ENCODE measurements at regions not wholly inside any gene's neighbourhood (a gene's known extent, or its start where the extent isn't known, plus 50 kb on each side); places are given as distances from the start of the nearest gene placed in this dataset.

DNA sequence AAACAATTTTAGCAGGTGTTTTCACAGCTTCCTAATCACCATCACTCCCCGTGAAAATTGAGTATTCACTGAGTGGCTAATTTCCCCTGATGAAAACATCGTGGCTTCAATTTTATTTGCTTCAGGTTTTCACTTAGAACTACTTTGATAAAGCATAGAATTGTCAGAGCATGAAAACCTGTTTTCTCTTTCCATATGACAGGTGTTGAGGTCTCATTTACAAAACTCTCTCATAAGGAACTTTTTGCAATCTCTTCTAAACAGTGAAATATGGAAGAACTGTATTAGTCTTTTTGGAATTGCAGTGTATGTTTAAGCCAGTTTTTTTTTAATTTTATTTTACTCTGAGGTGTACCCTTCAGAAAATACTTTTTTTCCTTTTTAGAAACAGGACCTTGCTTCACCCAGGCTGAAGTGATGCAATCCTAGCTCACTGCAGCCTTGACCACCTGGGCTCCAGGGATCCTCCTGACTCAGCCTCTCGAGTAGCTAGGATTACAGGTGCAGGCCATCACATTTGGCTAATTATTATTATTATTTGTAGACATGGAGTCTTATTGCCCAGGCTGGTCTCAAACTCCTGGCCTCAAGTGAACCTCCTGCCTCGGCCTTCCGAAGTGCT lies 111.2 kb upstream of the RAPGEF2 start:
- H3K9ac ChIP-seq (ENCODE audit: low read length): no peak overlapping the region
- H3K4me1 ChIP-seq (ENCODE audit: insufficient read depth, low read length): peaks cover 5% of the 10 kb centered on the region
- no peaks in the 10 kb centered on the region for H3K9me3 ChIP-seq (ENCODE audit: low read length)
- no peak overlapping the region for H3K27ac ChIP-seq (ENCODE audit: low read depth, low read length)
- H3K4me3 ChIP-seq (ENCODE audit: low read depth in 1 of 2, low read length in 2 of 2): no peak overlapping the region
- no peaks in the 10 kb centered on the region for H3K27me3 ChIP-seq (ENCODE audit: control insufficient read depth in 1 of 2, insufficient read depth in 2 of 2, low read length in 2 of 2)
- H3K36me3 ChIP-seq (ENCODE audit: insufficient read depth, low read length): no peaks in the 10 kb centered on the region

DNA sequence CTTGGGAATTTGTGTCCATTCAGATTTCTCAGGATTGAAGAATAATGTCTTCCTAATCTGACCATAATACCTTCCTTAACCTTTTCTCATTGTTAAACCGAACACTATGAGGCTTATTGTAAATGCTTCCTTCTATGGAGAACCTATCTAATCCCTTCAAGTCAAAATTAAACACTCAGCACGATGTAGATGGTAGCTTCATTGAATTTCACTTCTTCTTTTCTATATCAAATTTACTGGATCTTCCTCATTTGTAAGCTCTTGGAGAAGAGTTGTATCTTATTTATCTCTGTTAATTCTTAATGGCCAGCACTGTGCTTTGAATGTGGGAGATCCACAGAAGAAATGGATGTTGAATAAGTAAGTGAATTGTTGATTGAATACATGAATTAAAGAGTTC lies 109.0 kb upstream of the RAPGEF2 start:
- Histone ChIP-seq H3K36me3 (ENCODE audit: insufficient read depth, low read length) (no peaks in the 10 kb centered on the region), H3K4me3 (ENCODE audit: low read depth in 1 of 2, low read length in 2 of 2) (no peak overlapping the region), H3K9me3 (ENCODE audit: low read length) (no peaks in the 10 kb centered on the region), H3K27ac (ENCODE audit: low read depth, low read length) (no peak overlapping the region), H3K4me1 (ENCODE audit: insufficient read depth, low read length) (peaks cover 11% of the 10 kb centered on the region), H3K27me3 (ENCODE audit: control insufficient read depth in 1 of 2, insufficient read depth in 2 of 2, low read length in 2 of 2) (no peaks in the 10 kb centered on the region), H3K9ac (ENCODE audit: low read length) (no peak overlapping the region)

DNA sequence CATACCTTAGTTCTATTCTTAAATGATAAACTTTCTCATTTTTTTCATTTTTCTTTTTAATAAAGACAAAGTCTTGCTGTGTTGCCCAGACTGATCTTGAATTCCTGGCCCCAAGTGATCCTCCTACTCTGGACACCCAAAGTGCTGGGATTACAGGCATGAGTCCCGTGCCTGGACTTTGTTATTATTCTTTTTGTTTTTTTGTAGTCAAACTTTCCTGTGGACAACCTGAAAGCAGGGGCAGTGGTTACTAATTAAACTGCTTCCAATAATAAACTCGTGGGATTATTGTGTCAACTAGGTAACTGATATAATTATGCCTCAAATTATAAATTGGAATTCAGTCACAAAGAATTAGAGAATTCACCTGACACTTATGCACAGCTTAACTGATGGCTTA lies 107.8 kb upstream of the RAPGEF2 start:
- no peak overlapping the region for H3K9ac ChIP-seq (ENCODE audit: low read length)

DNA sequence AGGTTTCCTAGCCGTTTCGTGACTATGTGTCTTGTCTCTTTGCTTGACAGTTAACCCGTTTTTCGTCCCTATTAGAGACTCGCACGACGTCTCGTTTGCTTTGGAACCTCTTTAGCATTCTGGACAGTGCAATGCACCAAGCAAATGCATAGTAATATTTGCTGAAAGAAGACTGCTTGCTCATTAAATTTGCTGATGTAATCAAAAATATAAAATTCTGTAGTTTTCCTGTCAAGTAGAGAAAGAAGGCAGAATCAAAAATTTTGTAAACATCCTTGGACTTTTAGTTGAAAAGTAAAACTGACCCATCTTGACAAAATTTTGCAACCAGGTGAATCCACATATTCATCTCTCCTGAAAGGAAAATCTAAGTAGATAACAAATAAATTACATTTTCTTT lies 106.9 kb upstream of the RAPGEF2 start:
- Histone ChIP-seq H3K4me3 (ENCODE audit: low read depth in 1 of 2, low read length in 2 of 2) (no peak overlapping the region), H3K9ac (ENCODE audit: low read length) (no peak overlapping the region), H3K27me3 (ENCODE audit: control insufficient read depth in 1 of 2, insufficient read depth in 2 of 2, low read length in 2 of 2) (no peaks in the 10 kb centered on the region), H3K9me3 (ENCODE audit: low read length) (no peaks in the 10 kb centered on the region), H3K27ac (ENCODE audit: low read depth, low read length) (no peak overlapping the region), H3K36me3 (ENCODE audit: insufficient read depth, low read length) (no peaks in the 10 kb centered on the region), H3K4me1 (ENCODE audit: insufficient read depth, low read length) (peaks cover 11% of the 10 kb centered on the region)

More for the DNA sequence above, 107.8 kb upstream of the RAPGEF2 start:
- Histone ChIP-seq H3K9me3 (ENCODE audit: low read length) (no peaks in the 10 kb centered on the region), H3K27me3 (ENCODE audit: control insufficient read depth in 1 of 2, insufficient read depth in 2 of 2, low read length in 2 of 2) (no peaks in the 10 kb centered on the region), H3K36me3 (ENCODE audit: insufficient read depth, low read length) (no peaks in the 10 kb centered on the region), H3K27ac (ENCODE audit: low read depth, low read length) (no peak overlapping the region), H3K4me1 (ENCODE audit: insufficient read depth, low read length) (peaks cover 11% of the 10 kb centered on the region), H3K4me3 (ENCODE audit: low read depth in 1 of 2, low read length in 2 of 2) (no peak overlapping the region)

DNA sequence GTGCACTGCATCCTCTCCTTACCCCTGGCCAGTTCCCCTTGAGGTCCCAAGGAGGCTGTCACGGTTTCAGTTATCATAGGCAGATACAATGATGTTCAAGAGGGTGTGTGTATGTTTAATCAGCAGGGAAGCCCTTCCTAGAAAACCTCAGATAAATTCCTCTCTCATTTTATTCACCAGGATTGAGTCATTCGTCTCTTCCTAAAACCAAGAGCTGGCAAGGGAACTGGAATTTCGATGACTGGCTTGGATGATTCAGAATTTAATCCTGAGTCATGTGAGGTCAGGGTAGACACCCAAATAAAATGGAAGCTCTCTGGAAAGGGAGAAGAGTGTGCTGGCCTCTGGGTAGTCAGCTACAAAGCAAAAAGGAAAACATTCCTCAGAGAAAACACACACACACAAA lies 106.2 kb upstream of the RAPGEF2 start:
- Histone ChIP-seq H3K4me3 (ENCODE audit: low read depth in 1 of 2, low read length in 2 of 2) (no peak overlapping the region), H3K36me3 (ENCODE audit: insufficient read depth, low read length) (no peaks in the 10 kb centered on the region), H3K4me1 (ENCODE audit: insufficient read depth, low read length) (peaks cover 11% of the 10 kb centered on the region), H3K27ac (ENCODE audit: low read depth, low read length) (no peak overlapping the region), H3K9ac (ENCODE audit: low read length) (no peak overlapping the region), H3K9me3 (ENCODE audit: low read length) (no peaks in the 10 kb centered on the region), H3K27me3 (ENCODE audit: control insufficient read depth in 1 of 2, insufficient read depth in 2 of 2, low read length in 2 of 2) (no peaks in the 10 kb centered on the region)

DNA sequence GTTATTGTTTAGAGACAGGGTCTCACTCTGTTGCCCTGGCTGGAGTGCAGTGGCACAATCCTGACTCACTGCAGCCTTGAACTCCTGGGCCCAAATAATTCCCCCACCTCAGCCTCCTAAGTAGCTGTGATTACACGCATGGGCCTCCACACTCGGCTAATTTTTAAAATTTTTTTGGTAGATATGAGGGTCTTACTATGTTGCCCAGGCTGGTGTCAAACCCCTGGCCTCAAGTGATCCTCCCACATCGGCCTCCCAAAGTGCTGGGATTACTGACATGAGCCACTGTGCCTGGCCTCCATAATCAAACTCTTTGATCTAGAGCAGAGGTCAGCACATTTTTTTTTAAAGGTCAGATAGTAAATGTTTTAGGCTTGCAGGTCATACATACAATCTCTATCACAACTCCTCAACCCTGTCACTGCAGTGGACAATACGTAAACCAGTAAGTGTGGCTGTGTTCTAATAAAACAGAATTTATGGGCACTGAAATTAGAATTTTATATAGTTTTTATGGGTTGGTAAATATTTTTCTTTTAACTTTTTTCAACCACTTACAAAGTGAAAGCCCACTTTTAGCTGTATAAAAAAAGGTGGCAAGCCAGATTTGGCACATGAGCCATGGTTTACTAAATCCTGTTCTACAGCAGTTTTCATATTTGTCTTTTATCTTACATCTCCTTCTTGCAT lies 105.1 kb upstream of the RAPGEF2 start:
- Histone ChIP-seq H3K36me3 (ENCODE audit: insufficient read depth, low read length) (no peaks in the 10 kb centered on the region), H3K4me3 (ENCODE audit: low read depth in 1 of 2, low read length in 2 of 2) (no peak overlapping the region), H3K27me3 (ENCODE audit: control insufficient read depth in 1 of 2, insufficient read depth in 2 of 2, low read length in 2 of 2) (no peaks in the 10 kb centered on the region), H3K9ac (ENCODE audit: low read length) (no peak overlapping the region), H3K9me3 (ENCODE audit: low read length) (no peaks in the 10 kb centered on the region), H3K4me1 (ENCODE audit: insufficient read depth, low read length) (peaks cover 11% of the 10 kb centered on the region), H3K27ac (ENCODE audit: low read depth, low read length) (no peak overlapping the region)

DNA sequence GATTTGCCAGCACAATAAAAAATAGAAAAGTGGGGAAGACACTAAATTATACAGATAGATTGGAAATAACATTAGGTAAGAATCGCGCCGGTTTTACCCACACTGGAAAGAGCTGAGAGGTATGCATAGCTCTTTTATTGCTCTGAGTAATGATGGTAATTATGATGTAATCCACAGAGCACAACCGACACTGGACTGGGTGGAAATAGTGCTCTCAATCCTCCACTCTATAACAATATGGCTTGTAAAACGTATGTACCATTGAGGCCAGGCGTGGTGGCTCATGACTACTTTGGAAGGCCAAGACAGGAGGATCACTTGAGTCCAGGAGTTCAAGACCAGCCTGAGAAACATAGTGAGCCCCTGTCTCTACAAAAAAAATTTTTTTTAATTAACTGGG lies 104.3 kb upstream of the RAPGEF2 start:
- peaks cover 18% of the 10 kb centered on the region for H3K4me1 ChIP-seq (ENCODE audit: insufficient read depth, low read length)
- no peak overlapping the region for H3K4me3 ChIP-seq (ENCODE audit: low read depth in 1 of 2, low read length in 2 of 2)
- H3K9ac ChIP-seq (ENCODE audit: low read length): no peak overlapping the region
- H3K27ac ChIP-seq (ENCODE audit: low read depth, low read length): no peak overlapping the region
- no peaks in the 10 kb centered on the region for H3K36me3 ChIP-seq (ENCODE audit: insufficient read depth, low read length)
- no peaks in the 10 kb centered on the region for H3K9me3 ChIP-seq (ENCODE audit: low read length)
- H3K27me3 ChIP-seq (ENCODE audit: control insufficient read depth in 1 of 2, insufficient read depth in 2 of 2, low read length in 2 of 2): no peaks in the 10 kb centered on the region

DNA sequence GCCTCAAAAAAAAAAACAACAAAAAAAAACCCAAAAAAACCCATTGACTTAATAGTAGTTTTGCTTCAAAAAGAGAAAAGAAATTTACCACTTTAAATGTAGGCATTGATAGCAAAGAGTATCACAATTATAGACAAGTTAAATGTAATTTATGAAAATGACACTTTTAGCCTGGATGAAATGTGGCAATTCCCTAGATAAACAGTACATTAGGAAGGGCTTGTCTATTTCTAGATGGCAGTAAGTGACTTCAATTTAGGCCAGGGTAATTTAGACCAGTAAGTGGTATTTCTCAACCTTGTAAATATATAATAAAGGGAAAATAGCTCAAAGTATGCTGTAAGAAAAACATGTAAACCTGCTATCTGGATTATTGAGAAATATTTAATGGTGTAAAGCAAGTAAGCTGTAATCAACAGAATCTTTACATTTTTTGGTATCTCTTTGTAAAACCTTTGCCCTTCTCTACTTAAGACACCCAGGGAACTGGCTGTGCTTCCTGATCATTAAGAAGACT lies 103.7 kb upstream of the RAPGEF2 start:
- Histone ChIP-seq H3K27ac (ENCODE audit: low read depth, low read length) (no peak overlapping the region), H3K36me3 (ENCODE audit: insufficient read depth, low read length) (no peaks in the 10 kb centered on the region), H3K9me3 (ENCODE audit: low read length) (no peaks in the 10 kb centered on the region), H3K4me1 (ENCODE audit: insufficient read depth, low read length) (peaks cover 19% of the 10 kb centered on the region), H3K4me3 (ENCODE audit: low read depth in 1 of 2, low read length in 2 of 2) (no peak overlapping the region), H3K9ac (ENCODE audit: low read length) (no peak overlapping the region), H3K27me3 (ENCODE audit: control insufficient read depth in 1 of 2, insufficient read depth in 2 of 2, low read length in 2 of 2) (no peaks in the 10 kb centered on the region)

DNA sequence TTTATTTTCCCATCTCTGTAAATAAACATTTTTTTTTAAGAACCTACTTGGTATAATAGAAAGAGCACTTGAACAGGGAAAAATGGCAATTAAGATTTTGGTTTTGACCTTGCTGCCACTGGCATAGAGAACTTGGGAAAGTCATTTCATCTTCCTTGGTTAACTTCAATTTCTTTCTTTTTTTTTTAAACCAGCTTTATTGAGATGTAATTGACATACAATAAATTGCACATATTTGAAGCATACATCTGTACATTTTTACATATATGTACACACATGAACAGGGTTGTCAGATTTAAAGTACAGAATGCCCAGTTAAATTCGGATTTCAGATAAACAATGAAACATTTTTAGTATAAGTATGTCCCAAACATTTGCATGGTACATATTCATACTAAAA lies 103.0 kb upstream of the RAPGEF2 start:
- Histone ChIP-seq H3K27me3 (ENCODE audit: control insufficient read depth in 1 of 2, insufficient read depth in 2 of 2, low read length in 2 of 2) (no peaks in the 10 kb centered on the region), H3K9ac (ENCODE audit: low read length) (no peak overlapping the region), H3K9me3 (ENCODE audit: low read length) (no peaks in the 10 kb centered on the region), H3K4me3 (ENCODE audit: low read depth in 1 of 2, low read length in 2 of 2) (no peak overlapping the region), H3K4me1 (ENCODE audit: insufficient read depth, low read length) (peaks cover 19% of the 10 kb centered on the region), H3K36me3 (ENCODE audit: insufficient read depth, low read length) (no peaks in the 10 kb centered on the region), H3K27ac (ENCODE audit: low read depth, low read length) (no peak overlapping the region)

DNA sequence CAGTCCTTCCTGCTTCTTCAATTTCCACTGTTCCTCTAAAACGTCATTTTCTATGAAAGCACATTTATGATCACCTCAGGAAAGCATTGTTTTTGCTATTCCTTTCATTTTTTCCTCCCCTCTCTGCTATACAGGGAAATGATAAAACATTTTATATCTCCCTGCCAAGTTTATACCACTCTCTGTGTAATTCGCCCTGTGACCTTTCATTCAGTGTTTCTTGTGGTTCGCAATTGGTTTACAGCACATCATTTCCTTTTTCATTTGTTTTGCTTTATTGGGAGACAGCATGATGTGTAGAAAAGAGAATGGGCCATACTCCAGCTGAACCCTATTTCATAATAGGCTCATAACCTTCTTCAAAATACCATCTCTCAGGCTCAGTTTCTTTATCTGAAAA lies 99.9 kb upstream of the RAPGEF2 start:
- Histone ChIP-seq H3K36me3 (ENCODE audit: insufficient read depth, low read length) (no peaks in the 10 kb centered on the region), H3K27ac (ENCODE audit: low read depth, low read length) (no peak overlapping the region), H3K27me3 (ENCODE audit: control insufficient read depth in 1 of 2, insufficient read depth in 2 of 2, low read length in 2 of 2) (no peaks in the 10 kb centered on the region), H3K9me3 (ENCODE audit: low read length) (no peaks in the 10 kb centered on the region), H3K4me1 (ENCODE audit: insufficient read depth, low read length) (peaks cover 8% of the 10 kb centered on the region), H3K4me3 (ENCODE audit: low read depth in 1 of 2, low read length in 2 of 2) (no peak overlapping the region), H3K9ac (ENCODE audit: low read length) (no peak overlapping the region)

DNA sequence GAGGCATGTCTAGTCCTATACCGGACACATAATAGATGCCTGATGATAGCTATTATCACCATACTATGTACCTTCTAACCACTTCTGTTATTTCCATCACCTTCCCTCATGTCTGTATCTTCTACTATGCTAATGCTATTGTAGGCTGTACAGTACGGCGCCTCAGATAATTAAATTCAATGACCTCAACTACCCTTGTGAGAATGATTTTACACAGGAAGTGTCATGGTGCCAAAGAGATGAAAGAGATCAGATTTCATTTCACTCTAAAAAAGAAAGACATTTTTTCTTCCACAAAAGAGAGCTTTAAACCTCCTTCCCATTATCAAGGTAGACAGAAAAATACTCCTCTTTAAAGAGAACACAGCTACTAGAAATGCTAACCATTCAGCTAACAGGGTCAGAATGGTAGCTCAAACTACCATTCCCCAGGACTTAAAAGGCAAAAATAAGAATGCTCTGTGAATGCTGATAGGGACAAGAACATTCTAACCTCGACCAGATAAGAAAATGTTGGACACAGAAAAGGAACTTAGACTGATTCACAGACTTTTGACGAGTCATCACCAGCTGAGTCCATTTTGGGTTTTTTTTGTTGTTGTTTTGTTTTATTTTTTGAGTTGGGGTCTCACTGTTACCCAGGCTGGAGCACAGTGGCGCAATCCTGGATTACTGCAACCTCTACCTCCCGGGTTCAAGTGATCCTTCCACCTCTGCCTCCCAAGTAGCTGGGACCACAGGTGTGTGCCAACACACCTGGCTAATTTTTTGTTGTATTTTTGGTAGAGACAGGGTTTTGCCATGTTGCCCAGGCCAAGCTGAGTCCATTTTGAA lies 99.2 kb upstream of the RAPGEF2 start:
- no peak overlapping the region for H3K4me3 ChIP-seq (ENCODE audit: low read depth in 1 of 2, low read length in 2 of 2)
- peaks cover 8% of the 10 kb centered on the region for H3K4me1 ChIP-seq (ENCODE audit: insufficient read depth, low read length)
- H3K27ac ChIP-seq (ENCODE audit: low read depth, low read length): no peak overlapping the region
- no peaks in the 10 kb centered on the region for H3K36me3 ChIP-seq (ENCODE audit: insufficient read depth, low read length)
- H3K27me3 ChIP-seq (ENCODE audit: control insufficient read depth in 1 of 2, insufficient read depth in 2 of 2, low read length in 2 of 2): no peaks in the 10 kb centered on the region
- no peaks in the 10 kb centered on the region for H3K9me3 ChIP-seq (ENCODE audit: low read length)
- H3K9ac ChIP-seq (ENCODE audit: low read length): no peak overlapping the region
